ENCODE measurements at regions not wholly inside any gene's neighbourhood (a gene's known extent, or its start where the extent isn't known, plus 50 kb on each side); places are given as distances from the start of the nearest gene placed in this dataset.

- no peak for TF ChIP-seq CTCF (conservative IDR thresholded peaks at IDR 0.05 in 1 of 2, IDR thresholded peaks at IDR 0.05 in 1 of 2; ENCODE audit: extremely low read depth in 1 of 2, insufficient read depth in 1 of 2, low read depth in 1 of 2, low read length in 2 of 2)
- TF ChIP-seq EZH2 (IDR thresholded peaks at IDR 0.05; ENCODE audit: borderline replicate concordance, low read length): no peak
These were observed 252.0 kb upstream of the KIF2B start for GRCh38 chr17:53570731-53571130.

Measured in mammary epithelial cell (primary cell).